Keratinocyte (primary cell): ENCODE measurements at regions not wholly inside any gene's neighbourhood (a gene's known extent, or its start where the extent isn't known, plus 50 kb on each side); places are given as distances from the start of the nearest gene placed in this dataset.

ENCODE experiments used
- DNase-seq: peaks from one replicate; pipeline ENCODE4 v3.0.0-alpha.2; 2011; ENCODE audit warnings: low read depth, missing footprints, low spot score
- FAIRE-seq: peaks from 2 replicates; lab custom pipeline; 2011; peaks lifted over from hg19 to GRCh38; lab: Jason Lieb, UNC
- H2AFZ ChIP-seq: 2 replicates; pipeline ENCODE4 v1.6.0; 2012; ENCODE audit warnings: low read length, control low read depth, inconsistent platforms; ENCODE audit not compliant: control insufficient read depth
- H3K27ac ChIP-seq: 2 replicates; pipeline ENCODE4 v1.5.1; 2011; ENCODE audit warnings: low read length; ENCODE audit not compliant: control insufficient read depth, insufficient read depth
- H3K27me3 ChIP-seq: 3 replicates; pipeline ENCODE4 v1.6.0; 2011; ENCODE audit warnings: low read length; ENCODE audit not compliant: control insufficient read depth, insufficient read depth; ENCODE audit errors: extremely low read depth
- H3K36me3 ChIP-seq, 2 experiments: 2 replicates in 1 of 2; 3 replicates in 1 of 2; pipeline ENCODE4 v1.5.1; 2011; ENCODE audit warnings: low read length in 2 of 2, mild to moderate bottlenecking in 1 of 2; ENCODE audit not compliant: control insufficient read depth in 2 of 2, insufficient read depth in 2 of 2; ENCODE audit errors: extremely low read depth in 1 of 2
- H3K4me1 ChIP-seq: 3 replicates; pipeline ENCODE4 v1.5.1; 2011; ENCODE audit warnings: low read length; ENCODE audit not compliant: control insufficient read depth, insufficient read depth; ENCODE audit errors: extremely low read depth
- H3K4me2 ChIP-seq: 3 replicates; pipeline ENCODE4 v1.6.0; 2011; ENCODE audit warnings: low read depth, low read length; ENCODE audit not compliant: control insufficient read depth, insufficient read depth; ENCODE audit errors: extremely low read depth
- H3K4me3 ChIP-seq, 3 experiments: fragments of 200-600 bp in 1 of 3; sonication (generic) in 1 of 3; 2 replicates in 2 of 3; 3 replicates in 1 of 3; pipeline ENCODE4 v1.5.1; 2011 to 2016; ENCODE audit warnings: low read length in 3 of 3, mild to moderate bottlenecking in 3 of 3, control low read depth in 2 of 3, inconsistent platforms in 1 of 3, low read depth in 1 of 3, mixed read lengths in 1 of 3, mixed run types in 1 of 3, moderate library complexity in 1 of 3; ENCODE audit not compliant: control insufficient read depth in 2 of 3, insufficient read depth in 2 of 3; ENCODE audit errors: extremely low read depth in 1 of 3
- H3K79me2 ChIP-seq: 2 replicates; pipeline ENCODE4 v1.6.0; 2012; ENCODE audit warnings: low read length; ENCODE audit not compliant: control insufficient read depth, insufficient read depth
- H3K9ac ChIP-seq: 3 replicates; pipeline ENCODE4 v1.6.0; 2011; ENCODE audit warnings: low read length; ENCODE audit not compliant: control insufficient read depth, insufficient read depth; ENCODE audit errors: extremely low read depth
- H3K9me1 ChIP-seq: 3 replicates; pipeline ENCODE4 v1.6.0; 2011; ENCODE audit warnings: low read length; ENCODE audit not compliant: control insufficient read depth, insufficient read depth; ENCODE audit errors: extremely low read depth
- H3K9me3 ChIP-seq: 2 replicates; pipeline ENCODE4 v1.5.1; 2012; ENCODE audit warnings: low read depth, low read length; ENCODE audit not compliant: control insufficient read depth
- H4K20me1 ChIP-seq: 3 replicates; pipeline ENCODE4 v1.6.0; 2011; ENCODE audit warnings: low read length; ENCODE audit not compliant: control insufficient read depth, insufficient read depth; ENCODE audit errors: extremely low read depth
- EZH2 ChIP-seq: IDR thresholded peaks from one replicate; pipeline ENCODE4 v1.6.1; 2012; ENCODE audit warnings: inconsistent platforms, mild to moderate bottlenecking, low read length, moderate library complexity
- dilution Hi-C: fragments of 300-500 bp; cut with MboI; formaldehyde crosslinking; loops from one replicate; pipeline ENCODE4 v1.7.0; 2020; ENCODE audit warnings: low sequenced_read_pairs; ENCODE audit not compliant: extremely low pct_ligation_motif_present
- TF ChIP-seq, protein P1 (sequence below), 3 experiments: IDR thresholded peaks in 1 of 3; conservative IDR thresholded peaks in 1 of 3; optimal IDR thresholded peaks in 1 of 3; 2 replicates in 2 of 3; 3 replicates in 1 of 3; pipeline versions ENCODE3 to v1.5.1; 2011; ENCODE audit warnings: low read length in 3 of 3, mild to moderate bottlenecking in 3 of 3, moderate library complexity in 2 of 3, control low read depth in 1 of 3, inconsistent platforms in 1 of 3; ENCODE audit not compliant: insufficient read depth in 2 of 3; ENCODE audit errors: extremely low read depth in 1 of 3

DNA sequence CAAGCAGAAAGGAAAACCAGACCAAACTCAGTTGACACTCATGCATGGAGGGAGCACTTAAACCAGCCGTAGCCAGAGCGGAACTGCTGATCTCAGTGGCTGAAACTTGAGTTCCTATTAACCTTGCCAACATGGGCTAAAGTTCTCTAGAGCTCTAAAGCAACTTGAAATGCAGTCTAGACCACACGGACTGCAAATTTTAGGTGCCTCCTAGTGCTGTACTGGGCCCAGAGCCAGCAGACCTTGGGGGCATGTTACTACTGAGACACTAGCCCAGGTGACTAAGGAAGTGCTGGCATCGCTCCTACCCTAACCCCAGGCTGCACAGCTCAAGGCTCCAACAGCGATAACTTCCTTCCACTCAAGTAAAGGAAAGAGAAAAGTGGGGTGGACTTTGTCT lies 236.5 kb downstream of the AKAIN1 start:
- Histone ChIP-seq H3K79me2 (no peaks in the 10 kb centered on the region), H4K20me1 (no peaks in the 10 kb centered on the region), H3K4me1 (no peaks in the 10 kb centered on the region), H3K9me1 (no peaks in the 10 kb centered on the region), H3K9me3 (no peaks in the 10 kb centered on the region), H2AFZ (no peak overlapping the region), H3K9ac (no peak overlapping the region), H3K36me3 (no peaks in the 10 kb centered on the region), H3K4me2 (no peak overlapping the region), H3K27ac (no peak overlapping the region), H3K27me3 (no peaks in the 10 kb centered on the region), H3K4me3 (no peak overlapping the region)
- TF ChIP-seq, protein P1, sequence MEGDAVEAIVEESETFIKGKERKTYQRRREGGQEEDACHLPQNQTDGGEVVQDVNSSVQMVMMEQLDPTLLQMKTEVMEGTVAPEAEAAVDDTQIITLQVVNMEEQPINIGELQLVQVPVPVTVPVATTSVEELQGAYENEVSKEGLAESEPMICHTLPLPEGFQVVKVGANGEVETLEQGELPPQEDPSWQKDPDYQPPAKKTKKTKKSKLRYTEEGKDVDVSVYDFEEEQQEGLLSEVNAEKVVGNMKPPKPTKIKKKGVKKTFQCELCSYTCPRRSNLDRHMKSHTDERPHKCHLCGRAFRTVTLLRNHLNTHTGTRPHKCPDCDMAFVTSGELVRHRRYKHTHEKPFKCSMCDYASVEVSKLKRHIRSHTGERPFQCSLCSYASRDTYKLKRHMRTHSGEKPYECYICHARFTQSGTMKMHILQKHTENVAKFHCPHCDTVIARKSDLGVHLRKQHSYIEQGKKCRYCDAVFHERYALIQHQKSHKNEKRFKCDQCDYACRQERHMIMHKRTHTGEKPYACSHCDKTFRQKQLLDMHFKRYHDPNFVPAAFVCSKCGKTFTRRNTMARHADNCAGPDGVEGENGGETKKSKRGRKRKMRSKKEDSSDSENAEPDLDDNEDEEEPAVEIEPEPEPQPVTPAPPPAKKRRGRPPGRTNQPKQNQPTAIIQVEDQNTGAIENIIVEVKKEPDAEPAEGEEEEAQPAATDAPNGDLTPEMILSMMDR (optimal IDR thresholded peaks at IDR 0.05 in 1 of 3, IDR thresholded peaks at IDR 0.05 in 1 of 3, conservative IDR thresholded peaks at IDR 0.05 in 1 of 3; ENCODE audit: extremely low read depth in 1 of 3, insufficient read depth in 2 of 3, low read length in 3 of 3): no peak
- TF ChIP-seq EZH2: no peak
- FAIRE-seq (no peak), DNase-seq (no peak)
- dilution Hi-C loops: no loop called here

DNA sequence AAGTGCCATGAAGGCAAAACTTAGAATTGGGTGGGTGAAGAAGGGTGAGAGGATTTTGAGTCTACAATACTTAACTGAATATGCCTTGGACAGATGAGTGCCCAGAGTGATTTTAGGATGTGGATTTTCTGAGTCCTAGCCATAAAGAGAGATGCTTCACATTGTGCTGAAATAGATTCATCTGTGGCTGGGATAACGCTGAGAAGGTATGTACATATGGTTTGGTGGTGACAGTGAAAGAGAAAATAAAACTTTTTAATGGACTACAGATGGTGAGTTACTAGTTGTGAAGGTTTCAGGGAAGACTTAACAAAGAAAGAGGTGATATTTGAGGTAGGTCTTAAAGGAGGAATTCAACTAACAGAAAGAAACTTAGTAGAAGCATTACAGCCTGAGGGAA lies 265.8 kb downstream of the AKAIN1 start:
- H3K27ac ChIP-seq: no peak overlapping the region
- DNase-seq (no peak), FAIRE-seq (no peak)
- H3K4me3 ChIP-seq: no peak overlapping the region
- no peaks in the 10 kb centered on the region for H3K27me3 ChIP-seq
- H4K20me1 ChIP-seq: no peaks in the 10 kb centered on the region
- H3K4me2 ChIP-seq: no peak overlapping the region
- no peak overlapping the region for H2AFZ ChIP-seq
- H3K36me3 ChIP-seq: no peaks in the 10 kb centered on the region
- TF ChIP-seq EZH2: no peak
- TF ChIP-seq, protein P1 (optimal IDR thresholded peaks at IDR 0.05 in 1 of 3, IDR thresholded peaks at IDR 0.05 in 1 of 3, conservative IDR thresholded peaks at IDR 0.05 in 1 of 3; ENCODE audit: extremely low read depth in 1 of 3, insufficient read depth in 2 of 3, low read length in 3 of 3): no peak
- H3K9ac ChIP-seq: no peak overlapping the region
- H3K9me1 ChIP-seq: no peaks in the 10 kb centered on the region
- H3K9me3 ChIP-seq: peaks cover 4% of the 10 kb centered on the region
- dilution Hi-C loops: no loop called here
- no peaks in the 10 kb centered on the region for H3K4me1 ChIP-seq
- H3K79me2 ChIP-seq: no peaks in the 10 kb centered on the region
